ENCODE measurements at regions not wholly inside any gene's neighbourhood (a gene's known extent, or its start where the extent isn't known, plus 50 kb on each side); places are given as distances from the start of the nearest gene placed in this dataset.

DNA sequence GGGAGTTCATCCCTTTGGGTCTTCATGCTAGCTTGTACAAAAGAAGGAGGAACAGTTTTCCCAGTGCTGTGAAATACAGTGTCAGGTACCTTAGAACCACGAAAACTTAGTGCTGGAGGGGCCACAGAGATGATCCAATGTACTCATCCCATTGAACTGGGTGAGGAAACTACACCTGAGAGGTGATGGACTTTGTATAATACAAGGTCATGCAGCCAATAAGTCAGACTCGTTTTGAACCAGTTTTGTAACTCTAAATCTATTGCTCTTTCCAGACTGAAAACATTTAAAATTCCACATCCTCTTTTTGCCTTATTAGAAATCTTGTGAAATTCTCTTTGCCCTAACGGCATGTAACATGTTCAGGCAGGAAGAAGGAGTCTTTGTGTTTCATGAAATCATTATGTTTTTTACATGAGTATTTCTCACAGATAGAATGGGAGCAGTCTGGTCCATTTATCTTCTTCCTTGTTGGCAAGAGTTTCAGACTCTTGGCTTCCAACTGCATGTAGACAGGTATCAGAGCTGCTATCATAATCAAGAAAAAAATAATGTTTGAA, 146.8 kb upstream of the FBXL7 start:
- no peak for DNase-seq (ENCODE audit: extremely low read depth, low read depth)
- TF ChIP-seq CTCF (IDR thresholded peaks at IDR 0.05; ENCODE audit: low read depth, low read length, missing control alignments), result no peak
- no peak overlapping the region for H3K4me3 ChIP-seq (replicated peaks; ENCODE audit: low read depth, low read length)

DNA sequence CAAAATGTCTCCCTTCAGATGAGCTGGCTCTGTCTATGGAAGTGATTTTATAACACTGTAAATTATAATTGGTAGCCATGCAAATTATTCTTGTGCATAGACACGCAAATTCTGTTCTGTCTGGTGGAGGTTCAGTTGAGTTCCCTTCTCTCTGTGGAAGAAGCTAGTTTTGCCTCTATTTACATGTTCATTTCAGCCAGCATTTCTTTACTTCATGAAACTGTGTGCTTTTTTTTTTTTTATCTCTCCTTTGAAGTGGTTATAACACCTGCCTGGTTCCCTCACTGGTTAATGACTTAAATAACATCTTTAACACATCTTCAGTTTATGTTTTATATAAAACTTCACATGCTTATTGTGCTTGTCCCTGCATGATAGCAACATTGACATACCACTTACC, 149.4 kb upstream of the FBXL7 start:
- no peak for DNase-seq (ENCODE audit: extremely low read depth, low read depth)
- no peak overlapping the region for H3K4me3 ChIP-seq (replicated peaks; ENCODE audit: low read depth, low read length)
- no peak for TF ChIP-seq CTCF (IDR thresholded peaks at IDR 0.05; ENCODE audit: low read depth, low read length, missing control alignments)

GRCh38 chr5:15346738-15347137, 153.2 kb upstream of the FBXL7 start:
- no peak for DNase-seq (ENCODE audit: extremely low read depth, low read depth)
- H3K4me3 ChIP-seq (replicated peaks; ENCODE audit: low read depth, low read length), result no peak overlapping the region
- no peak for TF ChIP-seq CTCF (IDR thresholded peaks at IDR 0.05; ENCODE audit: low read depth, low read length, missing control alignments)

DNA sequence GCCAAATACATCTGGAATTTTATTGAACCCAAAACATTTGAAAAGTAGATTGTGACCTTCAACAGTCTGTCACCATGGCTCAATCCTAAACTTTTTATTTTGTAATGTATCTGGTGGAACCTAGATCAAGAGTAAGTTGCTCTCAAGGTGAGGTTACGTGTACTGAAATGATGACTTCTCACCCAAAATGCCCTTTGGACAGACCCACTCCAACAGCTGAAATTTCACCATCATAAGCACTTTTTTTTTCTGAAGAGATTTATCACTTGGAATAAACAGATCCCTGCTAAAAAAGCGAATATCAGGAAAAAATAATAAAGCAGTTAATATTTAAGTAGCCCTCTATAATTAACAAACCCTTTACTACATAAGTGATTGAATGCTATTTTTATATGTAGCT, 155.0 kb upstream of the FBXL7 start:
- TF ChIP-seq CTCF (IDR thresholded peaks at IDR 0.05; ENCODE audit: low read depth, low read length, missing control alignments), result no peak
- no peak for DNase-seq (ENCODE audit: extremely low read depth, low read depth)
- no peak overlapping the region for H3K4me3 ChIP-seq (replicated peaks; ENCODE audit: low read depth, low read length)

GRCh38 chr5:15338546-15338945, 161.4 kb upstream of the FBXL7 start:
- DNase-seq (ENCODE audit: extremely low read depth, low read depth), result no peak

DNA sequence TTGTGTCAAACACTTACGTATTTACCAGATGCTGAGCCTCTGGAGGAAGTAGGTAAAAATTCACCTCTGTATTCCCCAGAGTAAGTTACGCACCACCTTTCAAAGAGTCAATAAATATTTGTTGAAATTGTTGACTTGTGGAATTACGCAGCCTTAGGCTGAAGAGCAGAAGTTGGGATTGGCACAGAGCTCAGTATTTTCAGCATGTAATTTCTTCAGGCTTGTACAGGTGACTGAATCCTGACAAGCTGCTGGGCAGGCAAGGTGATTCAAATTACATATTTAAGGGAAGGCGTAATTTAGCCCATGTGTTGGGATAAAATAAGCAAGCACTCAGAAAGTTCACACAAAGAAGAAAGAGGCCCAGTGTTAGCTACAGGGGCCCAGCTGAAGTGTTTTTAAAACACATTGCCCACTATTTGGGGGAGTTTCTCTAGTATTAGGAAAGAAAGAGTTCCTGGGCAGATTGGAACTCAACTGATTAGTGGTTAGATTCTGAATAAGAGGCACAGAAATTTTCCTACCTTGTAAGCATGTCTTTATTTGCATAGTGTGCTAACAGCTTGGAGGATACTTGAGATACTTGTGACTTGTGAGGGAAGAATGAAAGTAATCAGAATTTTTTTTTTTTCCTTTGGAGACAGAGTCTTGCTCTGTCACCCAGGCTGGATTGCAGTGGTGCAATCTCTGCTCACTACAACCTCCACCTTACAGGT, 165.3 kb upstream of the FBXL7 start:
- no peak overlapping the region for H3K4me3 ChIP-seq (replicated peaks; ENCODE audit: low read depth, low read length)
- no peak for DNase-seq (ENCODE audit: extremely low read depth, low read depth)
- TF ChIP-seq CTCF (IDR thresholded peaks at IDR 0.05; ENCODE audit: low read depth, low read length, missing control alignments), result no peak

More at GRCh38 chr5:15338546-15338945, 161.4 kb upstream of the FBXL7 start:
- no peak for TF ChIP-seq CTCF (IDR thresholded peaks at IDR 0.05; ENCODE audit: low read depth, low read length, missing control alignments)
- H3K4me3 ChIP-seq (replicated peaks; ENCODE audit: low read depth, low read length), result no peak overlapping the region
